ENCODE measurements at regions not wholly inside any gene's neighbourhood (a gene's known extent, or its start where the extent isn't known, plus 50 kb on each side); places are given as distances from the start of the nearest gene placed in this dataset. TPM values are rescaled to one million over a fixed set of nuclear protein-coding genes. Genes with fewer than 3 reads are reported as not detected.

- DNase-seq: no peak
- intact Hi-C loops (cut with DNase I): no loop called here
- Histone ChIP-seq H3K36me3 (no peaks in the 10 kb centered on the region), H3K27me3 (no peaks in the 10 kb centered on the region), H3K27ac (no peak overlapping the region), H3K4me1 (ENCODE audit: insufficient read depth) (no peaks in the 10 kb centered on the region), H3K9me3 (no peaks in the 10 kb centered on the region), H3K4me3 (no peak overlapping the region)
- WGBS, 3 donors: 83 to 95% (median 88%) methylated on average over 4 of the region's 4 CpGs
- TF ChIP-seq EP300 (IDR thresholded peaks at IDR 0.05) (no peak), POLR2A (IDR thresholded peaks at IDR 0.05) (no peak), CTCF (IDR thresholded peaks at IDR 0.05) (no peak)
Measured at GRCh38 chr1:76807543-76808260, 59.6 kb upstream of the ST6GALNAC5 start.

Small RNA genes lying in the stretch of these regions (small RNA-seq; reads per million reads assigned to genes)
- gene RNU6-161P: not detected
